AG08395 (cell line): ENCODE measurements at regions not wholly inside any gene's neighbourhood (a gene's known extent, or its start where the extent isn't known, plus 50 kb on each side); places are given as distances from the start of the nearest gene placed in this dataset.
"Not testable (repeated sequence)": the region's sequence is repeated elsewhere in the genome, so short reads cannot be mapped to it uniquely, and the experiment has no call there.

ENCODE experiments used
- DNase-seq: peaks from one replicate; pipeline ENCODE4 v3.0.0; 2012; ENCODE audit warnings: mixed read lengths, low spot score

DNA sequence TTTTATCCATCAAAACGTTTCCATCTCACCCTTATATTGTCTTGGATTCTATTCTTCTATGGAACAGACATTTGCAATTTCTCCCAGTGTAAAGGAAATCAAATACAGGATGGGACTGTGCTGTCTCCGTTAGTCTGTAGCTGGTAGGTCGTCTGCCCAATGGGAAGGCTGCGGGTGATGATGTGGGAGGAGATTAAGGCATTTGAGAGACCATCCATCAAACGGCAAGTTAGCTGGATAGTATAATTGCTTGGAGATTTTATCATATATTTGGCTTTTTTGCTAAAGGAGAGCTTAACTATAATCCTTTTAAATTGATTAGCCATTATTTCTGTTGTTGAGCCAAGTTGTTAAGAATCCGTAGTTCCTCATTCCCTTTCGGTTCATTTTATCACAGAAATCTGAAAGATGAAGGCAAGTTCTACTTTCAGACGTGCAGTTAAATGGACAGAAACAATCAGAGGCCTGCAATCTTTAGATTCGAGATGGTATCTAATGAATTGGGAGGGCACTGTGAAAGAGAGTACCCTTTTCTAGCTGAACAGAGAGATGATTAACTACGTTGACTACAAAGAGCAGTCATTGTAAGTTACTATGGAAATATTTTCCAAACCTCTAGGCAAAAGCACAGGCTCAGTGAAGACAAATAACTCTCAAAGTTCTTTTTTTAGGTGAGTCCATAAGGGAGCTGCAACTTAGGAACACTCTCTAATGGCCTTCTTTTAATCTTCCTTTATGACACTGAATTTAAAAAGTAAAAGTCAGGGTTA is 253.3 kb upstream of the KIAA1217 start:
- no peak for DNase-seq

DNA sequence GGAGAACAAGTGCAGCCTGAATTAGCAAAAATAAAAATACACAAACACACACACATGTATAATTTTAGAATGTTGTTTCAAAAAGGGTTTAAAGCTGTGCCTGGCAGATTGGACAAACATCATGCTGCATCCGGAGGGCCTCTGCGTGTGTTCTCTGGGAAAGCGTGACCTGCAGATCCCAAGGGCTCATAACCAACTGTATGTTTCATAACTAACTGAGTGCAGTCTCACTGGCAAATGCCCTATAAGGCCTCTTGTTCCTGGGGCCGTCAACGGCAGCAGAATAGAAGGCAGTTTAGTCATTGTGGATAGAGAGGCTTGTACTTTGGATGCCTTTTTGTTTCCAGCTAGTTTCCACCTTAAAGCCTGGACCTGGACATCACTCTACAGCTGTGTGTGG is 243.8 kb upstream of the KIAA1217 start:
- DNase-seq: no peak

DNA sequence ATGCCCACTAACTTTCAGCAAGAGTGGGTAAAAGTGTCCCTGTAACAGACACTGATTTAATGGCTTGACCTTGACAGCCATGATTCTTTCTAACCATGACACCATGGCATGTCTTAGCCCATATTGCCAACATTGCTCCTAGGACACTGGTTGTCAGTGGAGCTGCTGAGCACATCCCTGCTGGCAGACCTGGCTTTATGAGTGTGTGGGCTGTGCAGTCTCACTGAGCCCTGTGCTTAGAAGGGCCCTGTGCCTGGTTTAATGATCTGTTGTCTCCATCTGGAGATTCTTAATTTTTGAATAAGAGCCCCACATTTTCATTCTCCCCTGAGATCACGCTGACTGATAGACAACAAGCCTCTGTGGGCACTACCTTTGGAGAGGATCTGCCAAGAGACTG is 243.1 kb upstream of the KIAA1217 start:
- DNase-seq: no peak

DNA sequence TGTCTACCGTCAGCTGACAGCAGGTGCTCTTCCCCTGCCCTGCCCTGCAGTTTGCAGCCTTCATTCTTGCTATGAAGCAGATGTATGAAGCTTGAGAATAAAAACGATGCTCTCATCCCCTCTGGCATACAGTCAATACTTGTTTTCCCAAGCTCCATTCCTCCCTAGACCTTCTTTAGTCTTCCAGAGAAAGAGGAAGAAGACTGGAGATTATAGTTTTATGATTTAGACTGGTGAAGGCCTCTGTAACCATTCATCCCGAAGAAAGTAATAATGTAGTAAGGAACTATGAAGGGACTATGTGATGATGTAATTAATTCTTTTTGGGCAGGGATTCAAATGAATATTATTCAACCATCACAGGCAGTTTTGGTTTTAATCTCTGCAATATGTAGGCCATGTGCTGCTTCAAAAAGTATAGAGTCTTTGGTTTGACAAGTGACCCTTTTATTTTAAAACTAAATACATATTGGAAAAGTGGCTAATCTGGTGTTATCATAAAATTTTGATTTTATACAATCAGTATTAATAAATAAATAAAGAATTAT is 242.4 kb upstream of the KIAA1217 start:
- DNase-seq: no peak

DNA sequence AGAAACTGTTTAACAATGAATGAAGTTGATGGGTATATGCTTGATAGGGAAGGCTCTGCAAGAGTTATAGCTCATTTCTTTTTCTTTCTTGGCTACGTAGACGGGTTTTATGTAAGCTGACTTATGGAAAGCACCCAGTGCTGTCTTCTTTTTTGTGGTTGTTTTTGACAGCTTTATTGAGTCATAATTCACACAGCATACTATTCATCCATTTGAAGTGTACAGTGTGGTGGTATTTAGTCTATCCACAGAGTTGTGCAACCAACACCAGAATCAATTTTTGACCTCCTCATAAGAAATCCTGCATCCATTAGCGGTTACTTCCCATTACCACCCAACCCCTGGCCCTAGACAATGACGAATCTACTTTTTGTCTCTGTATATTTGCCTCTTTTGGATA is 240.6 kb upstream of the KIAA1217 start:
- no peak for DNase-seq

DNA sequence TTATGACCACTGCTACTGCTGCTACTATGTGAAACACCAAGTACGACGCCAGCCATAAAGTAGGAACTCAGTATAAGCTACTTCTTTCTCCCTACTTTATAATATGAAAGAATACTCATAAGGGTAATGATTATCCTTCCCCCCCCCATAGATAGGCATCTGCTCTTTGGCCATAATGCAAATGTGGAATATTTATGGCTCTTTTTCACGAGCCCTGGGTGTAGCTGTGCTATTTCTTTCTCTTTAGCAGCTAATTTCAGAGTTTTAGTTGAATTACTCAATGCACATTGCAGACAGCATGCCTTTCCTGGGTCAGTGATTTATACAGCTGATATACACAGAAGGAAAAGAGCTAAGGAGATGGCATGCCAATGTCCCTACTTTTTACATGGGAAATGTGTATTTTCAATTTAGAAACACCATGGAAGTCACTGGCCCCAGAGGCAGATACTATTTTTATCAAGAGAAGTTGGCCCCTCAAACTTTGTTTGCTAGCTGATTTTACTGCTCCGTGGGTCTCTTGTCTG is 234.1 kb upstream of the KIAA1217 start:
- no peak for DNase-seq

DNA sequence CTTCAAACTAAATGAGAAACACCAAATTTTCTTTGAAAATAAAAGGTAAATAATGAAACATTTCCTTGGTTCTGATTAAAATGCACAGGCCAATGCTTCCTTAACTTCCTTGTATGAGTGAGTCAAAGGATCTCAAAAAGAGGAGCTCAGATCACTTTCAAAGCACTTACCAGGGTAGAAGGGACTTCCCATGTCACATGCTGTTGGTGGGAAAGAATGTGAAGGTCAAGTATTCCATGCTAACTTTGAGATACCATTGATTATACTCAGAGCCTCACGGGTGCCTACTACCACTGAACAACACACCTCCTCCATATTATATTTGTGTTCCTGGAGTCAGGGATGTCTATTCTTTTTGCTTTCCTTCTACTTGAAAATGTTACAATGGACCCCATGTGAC is 233.5 kb upstream of the KIAA1217 start:
- no peak for DNase-seq

DNA sequence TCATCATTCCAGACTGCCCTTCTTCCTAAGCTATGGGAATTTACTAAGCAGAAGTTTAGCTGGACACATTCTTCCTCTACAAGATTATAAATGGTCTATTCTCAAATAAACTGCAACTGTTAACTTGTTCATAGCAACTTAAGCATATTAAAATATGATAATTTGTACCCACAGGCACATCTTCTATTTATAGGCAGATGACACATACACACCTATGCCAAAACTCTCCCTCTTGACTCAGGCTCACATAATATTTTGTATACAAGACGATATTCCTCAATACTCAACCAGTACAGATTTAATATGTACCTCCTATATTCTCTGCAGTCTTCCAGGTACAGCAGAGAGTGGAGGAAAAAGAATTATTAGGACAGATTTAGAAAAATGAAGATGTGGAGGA is 232.7 kb upstream of the KIAA1217 start:
- no peak for DNase-seq

DNA sequence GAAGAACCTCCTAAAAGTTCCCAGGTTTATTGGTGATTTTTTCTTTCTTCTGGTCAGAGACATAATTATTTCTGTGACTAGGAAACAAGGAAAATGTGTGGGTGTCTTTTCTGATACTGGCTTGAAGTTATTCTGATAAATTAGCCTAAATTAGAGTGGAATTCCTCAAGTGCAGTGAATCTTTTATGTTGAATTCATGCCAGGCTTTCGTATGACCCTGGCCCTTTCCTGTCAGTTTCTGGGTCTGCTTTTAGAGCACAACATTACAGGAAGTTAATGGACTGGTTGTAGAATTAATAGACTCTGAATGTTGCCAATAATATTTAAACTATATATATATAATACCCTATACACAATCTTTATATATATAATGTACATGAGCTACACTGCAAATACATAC is 230.6 kb upstream of the KIAA1217 start:
- DNase-seq: no peak

DNA sequence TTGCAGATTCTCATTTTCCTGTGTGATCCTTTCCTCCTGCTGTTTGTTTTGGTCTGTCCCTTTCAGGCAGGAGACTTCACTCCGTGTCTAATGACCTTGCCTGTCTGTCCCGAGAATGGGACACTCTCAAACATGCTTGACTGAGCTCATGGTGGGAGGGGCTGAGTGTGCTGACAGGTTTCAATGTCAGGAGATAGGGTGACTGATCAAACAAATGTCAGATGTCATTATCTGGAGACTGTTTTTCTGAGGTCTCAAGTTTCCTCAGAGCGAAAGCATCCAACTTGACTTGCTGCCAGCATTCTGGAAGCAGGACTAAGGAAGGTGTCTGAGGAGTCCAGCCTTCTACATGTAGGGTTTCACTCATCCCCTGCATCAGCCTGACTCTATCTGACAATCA is 228.8 kb upstream of the KIAA1217 start:
- DNase-seq: no peak

DNA sequence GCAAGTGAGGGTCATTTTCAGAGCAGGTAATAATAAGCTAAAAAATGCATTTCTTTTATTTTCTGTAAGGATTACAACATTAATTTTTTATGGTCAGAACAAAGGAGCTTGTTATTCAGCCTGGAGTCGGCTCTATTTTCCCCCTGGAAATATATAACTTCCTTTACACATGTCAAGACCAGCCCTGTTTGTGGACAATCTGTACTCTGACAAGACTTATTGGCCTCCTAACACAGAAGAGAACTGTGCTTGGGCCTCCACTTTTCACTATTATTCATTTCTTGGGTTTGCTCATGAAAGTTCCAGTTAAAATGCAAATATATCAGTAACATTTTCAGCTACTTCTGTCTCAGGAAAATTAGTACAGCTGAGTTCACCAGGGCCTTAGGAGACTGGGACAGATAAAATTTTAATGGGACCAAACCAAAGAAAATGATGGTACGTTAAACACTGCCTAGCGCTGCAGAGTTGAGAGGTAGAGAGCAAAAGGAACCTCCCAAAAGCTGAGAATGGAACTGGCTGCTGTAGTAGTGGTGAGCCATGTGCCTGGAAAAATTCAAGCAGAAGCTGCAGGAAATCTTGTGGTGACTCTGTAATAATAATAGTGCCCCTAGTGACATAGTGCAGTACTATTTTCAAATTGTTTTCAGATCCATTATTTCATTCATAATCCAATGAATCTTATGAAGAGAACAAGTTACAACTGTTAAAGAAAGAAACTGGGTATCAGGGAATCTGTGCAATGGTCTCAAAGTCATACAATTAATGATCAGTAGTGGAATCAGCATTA is 227.2 kb upstream of the KIAA1217 start:
- DNase-seq: no peak

DNA sequence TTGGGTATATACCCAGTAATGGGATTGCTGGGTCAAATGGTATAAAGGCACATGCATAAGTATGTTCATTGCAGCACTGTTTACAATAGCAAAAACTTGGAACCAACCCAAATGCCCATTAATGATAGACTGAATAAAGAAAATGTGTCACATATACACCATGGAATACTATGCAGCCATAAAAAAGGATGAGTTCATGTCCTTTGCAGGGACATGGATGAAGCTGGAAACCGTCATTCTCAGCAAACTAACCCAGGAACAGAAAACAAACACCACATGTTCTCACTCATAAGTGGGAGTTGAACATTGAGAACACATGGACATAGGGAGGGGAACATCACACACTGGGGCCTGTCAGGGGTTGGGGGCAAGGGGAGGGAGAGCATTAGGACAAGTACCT is 224.5 kb upstream of the KIAA1217 start:
- not testable (repeated sequence) for DNase-seq

DNA sequence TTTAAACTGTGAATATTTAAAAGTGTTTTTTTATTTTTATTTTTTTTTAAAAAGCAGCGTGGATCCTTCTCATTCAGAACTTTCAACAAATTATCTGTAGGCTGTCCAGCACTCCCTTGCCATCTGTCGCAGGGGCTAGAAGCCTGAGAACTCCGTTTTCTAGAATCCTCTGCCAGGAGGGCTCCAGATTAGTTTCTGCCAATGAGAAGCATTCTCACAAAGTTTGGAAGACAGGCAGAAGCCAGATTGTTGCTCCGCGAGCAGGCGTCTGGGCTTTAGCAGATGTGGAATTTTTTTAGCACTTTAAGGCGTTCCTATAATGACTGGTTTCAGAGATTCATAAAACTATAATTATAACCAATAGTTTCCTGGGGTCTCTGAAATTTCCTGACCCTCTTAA is 220.9 kb upstream of the KIAA1217 start:
- DNase-seq: no peak

DNA sequence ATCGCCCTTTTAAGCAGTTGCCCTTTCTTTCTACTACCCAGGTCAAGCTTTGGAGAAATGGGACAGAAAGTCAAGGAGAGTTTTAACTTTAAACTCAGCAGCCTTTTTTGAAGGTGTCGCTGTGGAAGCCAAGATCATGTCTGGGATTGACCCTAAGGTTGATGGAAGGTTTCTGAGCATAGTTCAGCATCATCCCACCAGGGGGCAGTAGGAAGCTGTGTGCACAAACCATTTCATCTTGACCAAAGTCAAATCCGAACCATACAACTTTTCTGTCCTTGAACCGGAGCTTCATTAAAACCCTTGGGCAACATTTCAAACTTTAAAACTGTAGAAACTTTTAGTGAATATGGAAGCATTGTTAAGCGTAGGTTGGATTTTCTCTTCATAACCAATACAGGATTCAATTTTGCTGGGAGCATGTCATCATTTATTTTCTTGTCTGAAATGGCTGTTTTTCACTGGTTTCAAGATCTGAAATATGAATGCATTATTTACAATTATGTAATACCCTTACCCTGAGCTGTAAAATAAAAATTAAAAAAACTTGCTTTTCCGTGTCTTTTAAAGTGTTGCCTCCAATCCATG is 214.4 kb upstream of the KIAA1217 start:
- peak; percentile 68 for DNase-seq

DNA sequence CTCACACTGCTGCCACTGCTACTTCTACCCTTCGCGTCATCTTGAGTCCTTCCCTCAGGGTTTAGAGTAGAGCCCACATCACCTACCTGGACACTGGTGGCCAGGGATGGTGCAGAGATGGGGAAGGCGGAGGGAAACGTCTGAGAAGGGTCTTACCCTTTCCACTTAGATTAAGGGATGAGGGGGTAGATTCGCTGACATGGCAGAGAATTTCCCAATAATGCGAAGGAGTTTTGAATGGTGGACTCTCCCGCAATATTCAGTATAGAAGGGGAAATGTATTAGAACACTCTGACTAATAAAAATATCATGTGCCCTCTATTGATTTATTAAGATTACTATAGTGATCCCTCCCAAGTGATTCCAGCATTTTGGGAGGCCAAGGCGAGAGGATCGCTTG is 209.5 kb upstream of the KIAA1217 start:
- DNase-seq: no peak

DNA sequence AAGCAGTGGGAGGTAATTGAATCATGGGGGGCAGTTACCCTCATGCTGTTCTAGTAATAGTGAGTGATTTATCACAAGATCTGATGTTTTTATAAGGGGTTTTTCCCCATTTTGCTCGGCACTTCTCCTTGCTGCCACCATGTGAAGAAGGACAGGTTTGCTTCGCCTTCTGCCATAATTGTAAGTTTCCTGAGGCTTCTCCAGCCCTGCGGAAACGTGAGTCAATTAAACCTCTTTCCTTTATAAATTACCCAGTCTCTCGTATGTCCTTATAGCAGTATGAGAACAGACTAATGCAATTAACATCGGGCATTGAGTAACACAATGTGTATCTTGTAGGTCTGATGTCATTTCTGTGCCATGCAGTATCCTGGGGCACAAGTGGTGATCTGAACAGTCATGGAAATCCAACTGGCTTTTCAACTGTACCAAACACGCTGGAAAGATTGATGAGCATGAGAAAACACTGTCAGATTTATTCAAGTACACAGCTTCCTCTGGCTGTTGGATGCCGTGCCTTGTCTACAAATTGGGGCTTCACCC is 208.6 kb upstream of the KIAA1217 start:
- no peak for DNase-seq

DNA sequence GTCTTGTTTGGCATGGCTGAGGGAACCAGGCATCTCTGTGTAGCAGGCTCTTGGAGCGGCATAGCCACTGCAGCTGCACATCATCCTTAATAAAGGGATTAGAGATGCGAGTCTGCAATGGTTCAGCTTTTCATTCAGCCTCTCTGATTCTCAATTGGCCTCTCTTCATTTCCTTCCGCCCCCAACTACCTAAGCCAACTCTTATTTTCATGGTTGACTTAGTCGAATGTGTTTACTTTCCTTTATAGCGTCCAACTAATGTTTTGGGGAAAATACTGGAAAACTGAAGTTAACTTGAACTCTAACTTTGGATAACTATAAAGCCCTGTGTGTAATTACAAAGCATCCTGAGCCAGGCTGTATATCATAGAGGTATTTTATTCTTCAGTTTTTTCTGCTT is 202.2 kb upstream of the KIAA1217 start:
- DNase-seq: no peak

DNA sequence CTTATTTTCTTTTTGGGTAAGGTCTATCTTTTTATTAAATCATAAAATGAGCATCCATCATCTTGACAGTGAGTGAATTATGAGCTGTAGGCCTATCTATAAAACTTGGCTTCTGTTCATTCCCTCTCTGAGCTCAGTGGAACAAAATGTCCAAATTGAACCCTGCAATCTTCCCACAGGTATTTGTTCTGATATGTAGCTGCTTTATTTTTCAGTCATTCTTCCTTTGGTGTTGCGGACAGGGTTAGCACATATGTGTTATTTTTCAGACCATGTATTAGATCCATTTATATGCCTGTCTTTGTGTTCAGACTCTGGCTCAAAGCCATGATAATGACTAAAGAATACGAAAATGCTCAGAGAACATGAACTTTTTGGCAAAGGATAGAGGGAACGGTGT is 201.6 kb upstream of the KIAA1217 start:
- DNase-seq: no peak

DNA sequence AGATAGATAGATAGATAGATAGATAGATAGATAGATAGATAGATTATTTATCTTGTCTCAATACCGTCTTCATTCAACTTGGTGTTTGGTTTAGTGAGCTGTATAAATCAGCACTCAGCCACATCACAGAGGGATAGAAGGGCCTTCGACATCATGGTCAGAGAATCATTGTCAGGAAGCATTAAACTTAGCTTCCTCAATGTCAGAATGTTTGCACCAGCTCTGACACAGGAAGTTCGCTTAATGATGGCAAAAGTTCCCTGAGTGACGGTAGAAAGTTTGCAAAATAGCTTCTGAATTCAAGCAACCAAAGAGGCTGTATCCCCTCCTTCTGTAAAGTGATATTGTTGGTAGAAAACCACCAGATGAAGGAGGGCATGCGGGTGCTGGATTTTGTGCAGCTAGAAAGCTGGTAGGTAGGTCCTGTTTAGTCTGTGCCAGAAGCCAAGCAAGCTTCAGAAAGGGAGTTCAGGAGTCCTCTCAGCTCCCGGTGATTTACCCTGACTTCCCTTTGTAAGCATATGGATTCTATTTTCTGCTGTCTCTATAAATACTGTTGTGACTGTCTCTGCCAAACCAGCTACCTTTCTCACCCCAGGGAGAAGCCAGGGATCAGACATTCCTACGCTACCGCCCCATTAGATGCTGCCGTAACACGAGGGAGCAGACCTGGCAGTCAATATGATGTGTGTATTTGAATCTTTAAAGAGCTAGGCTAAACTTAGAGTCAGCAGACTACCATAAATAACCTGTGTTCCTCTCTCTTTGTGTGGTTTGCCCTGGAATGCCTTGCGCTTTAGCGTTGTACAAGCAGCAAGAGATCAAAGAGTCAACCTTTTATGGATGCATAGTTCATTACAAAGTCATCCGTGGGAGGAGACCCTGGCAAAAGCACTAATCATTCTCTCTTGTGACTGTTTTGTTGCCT is 200.5 kb upstream of the KIAA1217 start:
- DNase-seq: peak; percentile 16

DNA sequence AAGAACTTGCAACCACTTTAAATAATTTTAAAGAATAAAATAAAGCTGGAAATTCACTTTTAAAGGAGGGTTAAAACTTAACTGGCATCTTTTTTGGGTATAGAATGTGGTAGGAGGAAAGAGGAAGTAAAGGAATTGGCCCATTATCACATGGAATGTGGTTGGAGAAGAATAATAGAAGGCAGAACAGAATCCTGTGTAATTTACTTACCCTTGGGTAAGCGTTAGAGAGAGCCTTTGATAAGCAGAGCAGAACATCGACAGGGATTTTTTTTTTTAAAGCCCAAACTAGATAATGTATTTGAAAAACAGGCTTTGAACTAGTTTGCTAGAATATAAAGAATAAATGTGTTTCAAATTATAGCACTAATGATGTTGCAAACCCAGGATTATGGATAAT is 199.8 kb upstream of the KIAA1217 start:
- no peak for DNase-seq

DNA sequence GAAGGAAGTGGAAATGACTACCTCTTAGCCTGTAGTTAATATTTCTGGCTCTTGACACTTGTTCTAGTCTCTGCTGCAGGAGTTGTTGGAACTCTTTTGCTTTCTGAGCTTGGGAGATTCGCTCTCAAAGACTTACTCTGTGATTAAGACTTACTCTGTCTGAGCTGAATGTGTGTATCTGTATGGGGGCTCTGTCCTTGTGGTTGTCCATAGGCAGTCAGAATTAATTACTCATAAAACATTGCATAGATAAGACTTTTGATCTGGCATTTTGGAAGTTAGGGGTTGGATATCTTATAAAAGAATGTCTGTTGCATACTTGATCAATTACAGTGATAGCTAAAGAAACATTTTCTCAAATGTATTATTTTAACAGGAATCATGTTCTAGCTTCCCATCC is 199.2 kb upstream of the KIAA1217 start:
- DNase-seq: no peak
